NCI-H187 treated with DMSO at 0.1 percent for 48 hours (cell line): ENCODE measurements at regions not wholly inside any gene's neighbourhood (a gene's known extent, or its start where the extent isn't known, plus 50 kb on each side); places are given as distances from the start of the nearest gene placed in this dataset.
A peak's percentile ranks its signal among the peaks of the same experiment; 100 is the strongest.

Experiments
- DNase-seq: peaks from one replicate; lab custom pipeline; 2025; lab: John Stamatoyannopoulos, UW

DNA sequence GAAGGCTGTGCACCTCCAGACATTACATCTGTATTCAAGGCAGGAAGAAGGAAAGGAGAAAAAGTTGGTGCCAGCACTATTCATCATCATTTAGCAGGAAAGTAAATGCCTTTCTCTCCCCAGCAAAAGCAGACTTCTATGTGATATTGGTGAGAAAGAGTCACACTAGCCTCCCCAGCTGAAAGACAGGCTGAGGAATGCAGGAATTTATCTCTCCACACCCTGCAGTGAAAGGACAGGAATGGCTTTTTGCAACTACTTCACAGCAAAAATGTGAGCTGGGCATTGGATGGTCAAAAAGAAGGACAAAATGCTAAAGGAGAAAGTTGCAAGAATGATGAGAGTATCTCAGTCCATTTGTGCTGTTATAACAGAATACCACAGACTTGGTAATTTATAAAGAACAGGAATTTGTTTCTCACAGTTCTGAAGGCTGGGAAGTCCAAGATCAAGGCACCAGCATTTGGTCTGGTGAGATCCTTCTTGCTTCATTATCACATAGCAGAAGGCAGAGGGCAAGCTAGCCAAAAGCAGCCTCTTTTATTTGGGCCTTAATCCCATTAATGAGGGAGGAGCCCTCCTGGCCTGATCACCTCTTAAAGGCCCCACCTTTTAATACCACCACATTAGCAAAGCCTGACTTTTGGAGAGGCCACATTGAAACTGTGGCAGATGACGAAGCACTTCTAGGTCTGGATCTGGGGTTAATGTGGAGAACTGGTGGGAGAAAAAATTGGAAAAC lies 388.1 kb upstream of the SLC14A2 start:
- DNase-seq = no peak

DNA sequence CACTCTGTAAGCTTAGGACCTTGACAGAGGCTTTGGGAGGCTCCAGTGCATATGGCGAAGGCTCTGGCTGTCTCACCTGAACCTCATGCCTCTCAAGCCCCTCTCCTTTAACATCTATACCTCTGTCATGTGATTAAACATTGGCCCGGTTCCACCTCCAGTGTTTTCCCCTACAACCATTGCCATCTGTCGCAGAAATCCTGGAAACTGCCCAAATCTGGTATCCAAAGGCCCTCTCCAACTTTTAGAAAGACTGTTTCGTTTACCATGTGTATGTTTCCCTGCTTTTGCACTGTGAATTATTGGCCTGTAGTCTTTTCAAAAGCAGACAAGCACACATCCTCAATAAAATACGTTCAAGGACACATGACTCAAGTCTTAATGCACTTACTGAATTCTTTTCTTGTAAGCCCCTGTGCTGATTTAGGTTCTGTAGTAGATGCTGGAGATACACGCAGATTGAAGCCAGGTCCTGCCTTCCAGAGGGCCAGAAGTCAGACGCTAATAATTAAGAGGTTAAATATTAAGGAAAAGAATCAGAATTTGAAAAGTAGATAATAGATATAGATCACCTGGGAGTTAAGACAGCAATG lies 386.4 kb upstream of the SLC14A2 start:
- no peak for DNase-seq

DNA sequence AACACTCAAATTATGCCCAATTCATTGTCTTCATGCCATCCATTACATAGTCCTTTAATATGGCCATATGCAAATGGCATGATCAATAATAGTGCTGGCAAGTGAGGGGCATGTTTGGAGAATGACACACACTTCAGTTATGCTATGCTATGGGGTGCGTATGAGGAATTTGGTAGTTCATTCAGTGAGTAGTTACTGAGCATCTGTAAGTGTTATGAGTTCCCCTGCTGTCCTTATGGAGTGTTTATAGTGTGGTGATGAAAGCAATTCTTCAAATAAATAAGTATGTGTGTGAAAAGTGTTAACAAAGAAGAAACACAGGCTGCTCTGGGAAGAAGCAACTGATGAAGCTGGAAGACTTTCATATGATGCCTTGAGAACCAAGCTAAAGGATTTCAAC lies 383.7 kb upstream of the SLC14A2 start:
- DNase-seq = no peak

DNA sequence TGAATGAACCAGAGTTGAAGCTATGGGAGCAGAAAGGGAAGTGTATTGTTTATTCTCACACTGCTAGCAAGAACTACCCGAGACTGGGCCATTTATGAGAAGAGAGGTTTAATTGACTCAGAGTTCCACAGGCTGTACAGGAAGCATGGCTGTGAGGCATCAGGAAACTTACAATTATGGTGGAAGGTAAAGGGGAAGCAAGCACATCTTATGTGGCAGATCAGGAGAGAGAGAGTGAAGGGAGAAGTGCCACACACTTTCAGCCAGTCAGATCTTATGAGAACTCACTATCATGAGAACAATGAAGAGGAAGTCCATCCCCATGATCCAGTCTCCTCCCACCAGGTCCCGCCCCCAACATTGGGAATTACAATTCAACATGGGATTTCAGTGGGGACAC lies 383.2 kb upstream of the SLC14A2 start:
- DNase-seq = no peak

DNA sequence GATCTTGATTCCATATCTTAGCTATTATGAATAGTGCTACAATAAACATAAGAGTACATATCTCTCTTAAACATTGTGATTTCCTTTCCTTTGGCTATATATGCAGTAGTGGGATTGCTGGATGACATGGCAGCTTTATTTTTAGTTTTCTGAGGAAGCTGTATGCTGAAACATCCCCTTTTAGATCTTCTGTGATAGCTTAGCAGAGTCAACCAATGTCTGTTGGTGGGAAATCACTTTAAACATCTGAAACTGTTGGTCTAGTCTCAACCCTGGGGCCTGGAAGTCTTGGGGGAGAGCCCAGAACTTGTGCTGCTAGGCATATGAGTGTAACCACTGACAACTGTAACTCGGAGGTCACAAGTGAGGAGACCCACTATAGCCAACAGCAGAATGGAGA lies 378.6 kb upstream of the SLC14A2 start:
- DNase-seq = no peak

DNA sequence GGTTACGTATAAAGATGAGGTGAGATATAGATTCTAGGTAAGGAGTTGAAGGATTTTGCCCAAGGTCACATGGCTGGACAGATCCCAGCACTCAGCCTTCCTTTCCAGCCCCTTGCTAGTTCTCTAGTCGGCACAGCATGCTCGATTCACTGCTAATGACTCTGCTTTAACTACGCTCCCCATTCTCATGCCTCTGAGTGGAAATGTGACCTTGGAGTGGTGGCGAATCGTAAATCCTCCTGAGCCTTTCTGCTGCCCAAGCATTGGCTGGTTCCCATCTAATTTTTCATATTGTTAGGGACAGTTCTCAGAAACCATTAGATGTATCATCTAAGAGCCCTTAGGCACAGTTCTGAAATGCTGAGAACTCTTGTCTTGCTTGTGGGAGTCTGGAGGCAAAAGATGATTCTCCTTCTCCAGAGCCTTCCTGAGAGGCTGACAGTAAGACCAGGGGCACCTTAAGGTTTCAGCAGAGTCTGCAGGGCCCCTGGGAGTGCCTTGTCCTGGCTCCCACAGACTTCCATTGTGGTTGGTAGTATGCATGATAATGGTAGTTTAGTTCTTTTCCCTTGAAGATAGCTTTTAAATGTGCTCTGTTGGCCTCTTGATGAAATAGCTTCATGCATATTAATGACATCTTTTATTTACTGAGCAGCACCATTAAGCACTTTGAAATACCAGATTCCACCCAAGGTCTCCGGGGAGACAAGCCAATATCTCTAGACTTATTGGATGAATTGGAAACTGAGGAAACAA lies 377.8 kb upstream of the SLC14A2 start:
- DNase-seq = peak; percentile 45

DNA sequence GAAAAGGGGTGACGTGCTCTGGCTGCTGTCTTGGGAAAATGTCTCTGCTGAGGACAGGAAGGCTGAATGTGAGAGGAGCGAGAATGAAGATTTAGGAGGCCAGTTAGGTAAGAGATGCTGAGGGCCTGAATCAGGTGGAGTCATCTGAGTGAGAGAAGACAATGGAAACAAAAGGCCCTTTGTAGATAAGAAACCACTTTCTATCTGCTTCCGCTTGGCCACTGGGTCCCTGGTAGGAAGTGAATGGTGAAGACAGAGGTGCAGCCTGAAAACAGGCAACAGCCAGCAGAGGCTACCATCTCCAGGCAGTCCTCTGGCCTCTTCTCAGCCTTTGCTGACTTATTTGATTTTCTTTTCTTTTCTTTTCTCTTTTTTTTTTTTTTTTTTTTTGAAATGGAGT lies 374.0 kb upstream of the SLC14A2 start:
- DNase-seq = no peak

DNA sequence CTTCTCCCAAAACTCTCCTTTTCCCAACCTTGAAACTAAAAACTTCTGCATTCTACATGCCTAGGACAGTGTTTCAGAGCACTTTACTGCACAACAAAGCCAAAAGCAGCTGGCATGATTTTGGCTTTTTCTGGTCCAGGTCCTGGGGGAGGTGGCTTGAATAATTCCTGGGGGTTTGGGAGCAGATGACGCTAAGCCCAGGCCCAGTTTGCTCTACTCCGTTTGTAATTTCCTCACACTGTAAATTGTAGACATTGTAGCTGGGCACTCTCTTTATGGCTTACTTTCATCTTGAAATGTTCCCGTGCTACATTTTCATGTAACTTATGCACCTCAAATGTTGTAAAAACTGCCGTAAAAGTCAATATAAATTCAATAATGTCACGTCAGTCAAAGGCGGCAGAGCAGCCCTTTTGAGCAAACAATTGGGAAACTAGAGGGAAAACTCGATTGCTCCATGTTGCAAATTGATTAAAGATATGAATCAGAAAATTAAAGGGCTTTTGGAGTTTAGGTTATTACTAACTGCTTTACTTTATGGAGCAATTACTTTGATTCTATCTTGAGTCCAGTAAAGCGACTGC lies 373.2 kb upstream of the SLC14A2 start:
- no peak for DNase-seq

DNA sequence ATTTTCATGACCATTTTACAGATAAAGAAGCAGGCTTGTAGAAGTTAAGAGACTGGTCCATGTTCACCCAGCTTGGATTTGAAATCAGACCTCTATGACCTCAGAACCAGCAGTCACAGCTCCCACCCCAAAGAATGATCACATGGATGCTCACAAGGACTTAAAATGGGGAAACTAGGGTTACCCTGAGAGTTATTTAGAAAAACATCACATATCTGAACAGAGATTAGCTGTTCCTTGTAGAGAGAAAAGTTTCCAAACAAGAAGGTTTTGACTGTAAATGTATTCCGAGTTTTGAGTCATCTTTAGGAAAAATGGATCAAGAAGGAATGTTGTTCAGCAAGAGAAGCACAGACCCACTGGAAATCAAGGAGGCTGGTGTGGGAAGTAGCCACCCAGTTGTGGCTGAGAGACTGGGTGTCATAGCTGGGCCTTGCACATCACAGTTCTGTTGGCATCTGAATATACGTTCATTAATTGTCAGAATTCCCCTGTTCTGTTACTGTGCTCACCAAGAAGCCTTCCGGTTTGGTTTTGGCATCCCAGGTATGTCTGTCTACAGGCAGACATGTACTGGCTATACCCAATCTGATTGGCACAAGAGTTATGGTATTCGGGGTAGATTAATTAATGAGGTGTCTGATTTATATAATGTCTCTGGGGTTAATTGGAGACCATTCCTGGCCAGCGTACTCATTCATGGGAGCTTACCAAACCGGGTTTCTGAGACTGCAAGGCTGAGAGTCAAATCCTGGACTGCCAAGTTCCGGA lies 371.8 kb upstream of the SLC14A2 start:
- no peak for DNase-seq

DNA sequence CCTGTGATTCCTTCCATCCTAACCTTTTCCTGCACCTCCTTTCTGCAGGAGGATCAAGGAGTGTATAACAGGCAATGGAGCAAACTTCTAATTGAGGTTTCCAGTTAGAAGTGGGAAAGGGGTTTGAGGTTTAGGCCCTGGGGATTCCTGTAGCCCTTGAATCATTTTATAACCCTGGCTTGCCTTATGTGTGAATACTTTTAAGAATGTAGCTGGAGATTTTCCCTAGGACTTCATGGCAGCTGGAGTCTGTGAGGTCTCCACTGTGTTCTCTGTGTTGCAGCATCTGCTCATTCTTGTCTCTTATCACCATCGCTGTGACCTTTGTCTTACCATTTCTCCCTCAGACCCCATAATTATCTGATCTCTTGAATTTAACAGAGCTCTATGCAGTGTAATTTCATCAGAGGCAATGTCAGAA lies 370.2 kb upstream of the SLC14A2 start:
- no peak for DNase-seq

DNA sequence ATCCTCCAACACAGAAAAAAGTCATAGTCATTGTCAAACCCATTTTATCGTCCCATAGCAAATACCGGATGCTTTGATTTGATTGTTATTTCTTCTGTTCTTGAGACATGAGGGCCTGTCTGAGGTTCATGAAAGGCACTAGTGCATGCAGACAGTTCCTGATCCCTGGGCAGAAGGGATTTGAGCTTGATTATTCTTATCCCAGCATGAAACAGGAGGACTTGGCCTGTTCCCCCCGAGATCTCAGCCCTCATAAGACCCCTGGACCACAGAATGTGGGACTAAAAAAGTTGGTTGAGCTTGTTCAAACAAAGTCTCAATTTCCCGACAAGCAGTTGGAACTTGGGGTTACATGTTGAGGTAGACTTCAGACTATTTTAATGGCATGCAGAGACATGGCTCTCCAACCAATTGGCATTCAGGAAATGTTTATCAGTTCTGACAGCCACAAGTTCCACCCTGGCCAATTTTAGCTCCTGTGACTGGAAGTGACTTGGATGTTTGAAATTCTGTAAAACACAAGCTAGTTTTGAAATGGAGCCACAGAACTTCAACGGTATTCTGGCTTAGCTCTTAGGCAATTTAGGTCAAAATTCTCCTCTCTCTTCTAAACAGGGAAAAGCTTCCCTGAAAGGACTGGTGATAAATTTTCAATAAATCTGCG lies 366.9 kb upstream of the SLC14A2 start:
- DNase-seq = no peak

DNA sequence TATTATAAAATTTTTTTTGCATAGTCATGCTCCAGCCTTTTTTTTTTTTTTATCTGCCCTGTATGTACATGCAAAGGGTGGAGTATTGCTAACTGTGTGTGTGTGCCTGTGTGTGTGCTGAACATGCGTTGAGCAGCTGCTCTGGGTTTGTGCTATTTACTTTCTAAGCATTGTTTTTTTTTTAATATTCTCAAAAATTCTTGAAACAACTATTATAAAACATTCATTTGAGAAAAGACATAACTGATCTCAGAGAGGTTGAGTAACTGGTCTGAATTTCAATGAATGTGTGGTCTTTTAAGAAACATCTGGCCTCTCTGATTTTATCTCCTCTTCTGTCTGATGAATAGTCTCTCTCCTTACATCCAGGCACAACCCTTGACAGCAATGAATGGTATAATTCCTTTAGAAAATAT lies 366.0 kb upstream of the SLC14A2 start:
- DNase-seq = no peak

DNA sequence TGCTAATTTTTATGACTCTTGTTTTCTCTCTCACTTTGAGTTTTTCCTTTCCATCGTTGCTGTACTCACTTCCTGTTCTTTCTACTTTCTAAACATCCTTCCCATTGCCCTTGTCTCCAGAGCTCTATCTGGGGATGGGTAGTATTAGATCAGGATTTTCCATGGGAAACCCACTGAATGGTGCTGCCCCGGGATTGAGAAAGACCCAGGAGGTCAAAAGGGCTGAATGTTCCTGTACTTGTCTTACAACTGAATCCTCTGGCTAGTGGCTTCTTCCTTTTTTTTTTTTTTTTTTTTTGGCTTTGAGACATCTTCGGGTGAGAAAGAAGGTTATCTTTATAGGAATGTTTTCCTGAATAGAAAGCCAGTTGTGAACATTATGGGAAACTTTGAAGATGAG lies 364.8 kb upstream of the SLC14A2 start:
- no peak for DNase-seq

DNA sequence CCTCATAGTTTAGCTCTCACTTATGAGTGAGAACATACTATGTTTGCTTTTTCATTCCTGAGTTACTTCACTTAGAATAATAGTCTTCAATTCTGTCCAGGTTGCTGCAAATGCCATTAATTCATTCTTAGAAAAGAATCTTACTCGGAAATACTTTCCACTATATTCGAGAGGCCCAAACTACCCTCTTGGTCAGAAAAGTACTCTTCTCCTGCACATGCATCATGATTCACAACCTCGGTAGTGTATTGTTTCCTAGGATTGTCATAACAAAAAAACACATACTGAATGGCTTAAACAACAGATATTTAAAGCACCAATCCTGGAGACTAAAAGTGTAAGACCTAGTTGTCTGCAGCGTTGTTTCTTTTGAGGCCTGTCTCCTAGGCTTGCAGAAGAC lies 364.0 kb upstream of the SLC14A2 start:
- DNase-seq = no peak

DNA sequence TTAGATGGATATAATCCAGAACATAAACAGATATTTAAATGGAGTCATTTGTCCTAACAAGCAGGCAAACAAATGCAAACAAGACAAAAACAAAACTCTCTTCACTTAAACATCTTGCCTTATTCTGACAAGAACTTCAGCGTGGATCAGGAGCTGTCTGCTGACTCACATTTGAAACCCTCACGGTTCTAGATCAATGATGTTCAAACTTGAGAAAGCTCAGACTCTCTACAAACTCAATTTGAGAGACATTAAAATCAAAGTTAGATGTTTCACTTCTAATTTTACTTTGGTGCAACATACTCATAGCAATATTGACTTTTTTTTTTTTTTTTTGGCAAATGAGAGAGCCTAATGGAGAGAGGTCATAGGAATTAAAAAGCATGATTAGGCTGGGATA lies 362.8 kb upstream of the SLC14A2 start:
- no peak for DNase-seq

DNA sequence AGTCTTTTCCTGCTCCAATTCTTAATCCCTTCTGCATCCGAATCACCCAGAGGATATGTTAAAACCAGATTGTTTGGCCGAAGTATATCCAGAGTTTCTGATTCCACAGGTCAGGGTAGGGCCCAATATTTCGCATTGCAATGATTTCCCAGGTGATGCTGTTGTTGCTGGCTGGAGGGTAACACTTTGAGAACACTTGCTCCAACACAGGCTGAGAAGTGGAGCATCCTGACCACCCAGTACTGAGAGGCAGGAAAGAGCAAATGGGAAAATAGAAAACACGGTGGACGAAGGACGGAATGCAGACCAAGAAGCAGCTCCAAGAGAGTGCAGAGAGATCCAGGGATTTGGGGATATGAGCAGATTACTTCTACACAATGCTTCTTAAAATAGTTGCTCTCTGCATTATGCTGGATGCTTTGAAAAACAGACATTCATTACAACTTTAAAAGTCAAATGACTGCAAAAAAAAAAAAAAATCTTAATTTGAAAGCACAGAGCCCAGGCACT lies 362.2 kb upstream of the SLC14A2 start:
- no peak for DNase-seq

DNA sequence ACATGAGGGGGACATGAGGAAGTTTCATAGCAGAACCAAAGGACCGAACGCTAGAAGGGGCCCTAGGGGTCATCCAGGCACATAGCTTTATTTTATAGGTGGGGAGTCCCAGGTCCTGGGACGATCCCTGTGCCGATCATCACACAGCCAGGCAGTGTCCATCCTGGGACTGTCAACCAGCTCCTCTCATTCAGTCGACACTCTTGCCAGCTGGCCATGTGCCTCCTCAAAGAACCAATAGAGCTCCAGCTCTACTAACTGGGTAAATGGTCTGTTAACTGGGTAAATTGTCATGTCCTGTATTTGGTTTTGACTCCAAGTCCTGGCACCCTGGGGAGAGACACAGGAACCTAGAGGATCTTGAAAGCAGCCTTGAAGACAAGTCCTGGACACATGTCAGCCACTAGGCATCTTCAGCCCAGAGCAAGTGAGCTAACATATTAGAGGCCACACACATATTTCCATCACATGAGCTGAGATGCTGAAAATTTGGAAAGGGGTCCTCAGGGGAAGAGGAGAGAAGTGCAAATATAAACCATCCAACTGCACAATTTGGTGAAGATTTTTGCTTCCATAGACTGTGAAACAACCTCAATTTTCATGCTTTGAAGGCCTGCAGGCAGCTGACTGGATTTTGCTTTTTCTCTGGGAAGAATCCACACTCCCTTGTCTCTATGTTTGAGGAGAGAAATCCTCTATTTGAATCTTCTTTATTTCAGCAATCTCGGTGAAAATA lies 361.1 kb upstream of the SLC14A2 start:
- DNase-seq = no peak

DNA sequence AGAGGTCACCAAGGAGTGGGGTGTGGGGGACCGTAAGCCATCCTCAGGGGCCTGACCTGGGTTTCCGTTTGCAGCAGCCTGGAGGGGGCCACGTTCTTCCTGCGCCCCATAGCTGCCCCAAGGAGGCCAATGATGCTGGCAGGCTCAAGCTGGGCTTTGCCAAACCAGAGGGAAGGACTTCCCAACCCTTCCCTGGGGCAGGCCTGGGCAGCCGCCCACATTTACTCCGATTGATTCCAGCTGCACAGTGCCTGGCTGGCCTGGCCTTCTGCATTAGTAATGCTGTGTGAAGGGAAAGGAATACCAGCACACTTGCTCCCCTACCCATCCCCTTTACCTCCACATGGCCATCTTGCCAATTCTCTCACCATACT lies 360.6 kb upstream of the SLC14A2 start:
- no peak for DNase-seq

DNA sequence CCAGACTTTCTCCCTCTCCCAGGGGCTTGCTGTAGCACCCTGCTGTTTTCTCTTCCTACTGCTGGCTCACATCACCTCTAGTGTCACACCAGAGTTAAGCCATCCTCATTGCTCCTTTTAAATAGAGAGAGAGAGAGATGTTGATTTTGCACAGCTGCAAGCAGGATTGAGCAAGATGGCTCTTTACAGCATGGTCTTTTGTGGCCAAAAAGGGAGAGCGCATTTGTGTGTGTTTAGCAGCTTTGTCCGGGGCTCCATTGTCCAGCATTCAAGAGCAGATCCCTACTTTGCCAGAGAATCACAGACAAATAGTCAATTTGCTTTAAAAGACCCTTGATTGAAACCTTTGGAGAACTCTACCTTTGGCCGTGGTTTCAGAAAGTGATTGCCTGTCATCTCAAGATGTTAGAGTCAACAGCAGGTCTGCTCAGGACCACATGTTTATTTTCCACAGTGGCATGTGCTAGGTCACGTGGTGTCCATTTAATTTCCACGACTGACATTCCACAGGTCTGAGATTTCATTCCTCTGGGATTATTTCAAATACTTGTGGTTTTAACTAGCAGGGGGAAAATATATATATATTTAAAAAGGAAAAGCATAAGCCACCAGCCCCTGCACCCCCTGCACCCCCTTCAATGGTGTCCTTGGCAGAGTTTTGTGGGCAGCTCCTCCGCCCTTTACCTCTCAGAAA lies 359.9 kb upstream of the SLC14A2 start:
- no peak for DNase-seq

DNA sequence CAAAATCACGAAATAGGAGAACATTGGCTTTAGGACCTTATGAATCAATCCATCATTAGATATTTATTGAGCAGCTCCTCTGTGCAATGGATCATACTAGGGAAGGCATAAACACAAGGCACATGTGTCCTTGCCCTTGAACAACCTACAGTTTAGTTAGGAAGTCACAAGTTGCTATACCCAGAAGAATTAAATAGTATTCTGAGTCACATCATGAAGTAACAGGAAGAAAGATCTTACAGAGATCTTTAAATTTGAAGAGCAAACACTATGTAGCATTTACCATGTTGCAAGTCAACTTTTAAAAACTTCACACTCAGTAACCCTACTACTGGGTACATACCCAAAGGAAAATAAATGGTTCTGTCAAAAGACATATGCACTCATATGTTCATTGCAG lies 355.2 kb upstream of the SLC14A2 start:
- no peak for DNase-seq
